ENCODE measurements at regions not wholly inside any gene's neighbourhood (a gene's known extent, or its start where the extent isn't known, plus 50 kb on each side); places are given as distances from the start of the nearest gene placed in this dataset.

- TF ChIP-seq POLR2A (IDR thresholded peaks at IDR 0.05) (no peak), CTCF (IDR thresholded peaks at IDR 0.05) (no peak)
- H3K36me3 ChIP-seq: no peaks in the 10 kb centered on the region
Observed at GRCh38 chrX:39907964-39908661, 189.6 kb downstream of the BCOR start.

GRCh38 chrX:39909996-39910395 is 187.8 kb downstream of the BCOR start:
- Histone ChIP-seq H3K4me3 (no peak overlapping the region), H3K27ac (no peak overlapping the region), H3K4me1 (no peaks in the 10 kb centered on the region), H3K36me3 (no peaks in the 10 kb centered on the region), H3K27me3 (no peaks in the 10 kb centered on the region), H3K9me3 (no peaks in the 10 kb centered on the region)
- no peak for DNase-seq
- intact Hi-C loops (cut with DNase I; ENCODE audit: low total_unique reads): no loop called here
- TF ChIP-seq CTCF (IDR thresholded peaks at IDR 0.05) (no peak), POLR2A (IDR thresholded peaks at IDR 0.05) (no peak)

More at GRCh38 chrX:39907964-39908661, 189.6 kb downstream of the BCOR start:
- H3K9me3 ChIP-seq: no peaks in the 10 kb centered on the region
- no peak overlapping the region for H3K4me3 ChIP-seq
- H3K4me1 ChIP-seq: no peaks in the 10 kb centered on the region
- peak; percentile 60 to 63 for DNase-seq
- no peaks in the 10 kb centered on the region for H3K27me3 ChIP-seq
- intact Hi-C loops (cut with DNase I; ENCODE audit: low total_unique reads): no loop called here
- no peak overlapping the region for H3K27ac ChIP-seq

GRCh38 chrX:39910651-39911050 is 187.1 kb downstream of the BCOR start:
- no peak for DNase-seq
- H3K4me1 ChIP-seq: no peaks in the 10 kb centered on the region
- TF ChIP-seq CTCF (IDR thresholded peaks at IDR 0.05) (no peak), POLR2A (IDR thresholded peaks at IDR 0.05) (no peak)
- no peaks in the 10 kb centered on the region for H3K27me3 ChIP-seq
- no peaks in the 10 kb centered on the region for H3K36me3 ChIP-seq
- intact Hi-C loops (cut with DNase I; ENCODE audit: low total_unique reads): no loop called here
- H3K27ac ChIP-seq: no peak overlapping the region
- no peak overlapping the region for H3K4me3 ChIP-seq
- H3K9me3 ChIP-seq: no peaks in the 10 kb centered on the region

GRCh38 chrX:39911278-39911897 is 186.4 kb downstream of the BCOR start:
- Histone ChIP-seq H3K4me1 (no peaks in the 10 kb centered on the region), H3K36me3 (no peaks in the 10 kb centered on the region), H3K27me3 (no peaks in the 10 kb centered on the region), H3K4me3 (no peak overlapping the region), H3K27ac (no peak overlapping the region), H3K9me3 (no peaks in the 10 kb centered on the region)
- DNase-seq: no peak
- intact Hi-C loops (cut with DNase I; ENCODE audit: low total_unique reads): no loop called here
- TF ChIP-seq POLR2A (IDR thresholded peaks at IDR 0.05): no peak
- no peak for TF ChIP-seq CTCF (IDR thresholded peaks at IDR 0.05)

- no peaks in the 10 kb centered on the region for H3K36me3 ChIP-seq
- no peaks in the 10 kb centered on the region for H3K27me3 ChIP-seq
- no peak for DNase-seq
- no peak overlapping the region for H3K27ac ChIP-seq
- no peak overlapping the region for H3K4me3 ChIP-seq
- TF ChIP-seq CTCF (IDR thresholded peaks at IDR 0.05) (no peak), POLR2A (IDR thresholded peaks at IDR 0.05) (no peak)
- intact Hi-C loops (cut with DNase I; ENCODE audit: low total_unique reads): no loop called here
- H3K4me1 ChIP-seq: no peaks in the 10 kb centered on the region
- no peaks in the 10 kb centered on the region for H3K9me3 ChIP-seq
Observed at GRCh38 chrX:39912126-39912525, 185.6 kb downstream of the BCOR start.

All from uterus (tissue), 3 donors.